Esophagus muscularis mucosa (tissue), 4 donors: ENCODE measurements at regions not wholly inside any gene's neighbourhood (a gene's known extent, or its start where the extent isn't known, plus 50 kb on each side); places are given as distances from the start of the nearest gene placed in this dataset.

Source experiments
- DNase-seq: peaks from one replicate; pipeline ENCODE4 v3.0.0-alpha.2; 2017; ENCODE audit errors: extremely low spot score
- H3K27ac ChIP-seq, 4 donors: fragments of 200-600 bp; sonication (generic); replicated peaks in 1 of 4; 1 replicate in 3 of 4; 2 replicates in 1 of 4; pipeline ENCODE4 v1.5.1; 2016 to 2019; ENCODE audit warnings: mild to moderate bottlenecking in 1 of 4
- H3K27me3 ChIP-seq, 4 donors: fragments of 200-600 bp; sonication (generic); one replicate each; pipeline versions ENCODE4 v1.5.1 to v1.6.0; 2016 to 2019
- H3K36me3 ChIP-seq, 4 donors: fragments of 200-600 bp; sonication (generic); one replicate each; pipeline ENCODE4 v1.5.1; 2016 to 2019
- H3K4me1 ChIP-seq, 4 donors: fragments of 200-600 bp; sonication (generic); one replicate each; pipeline ENCODE4 v1.5.1; 2016 to 2019
- H3K4me3 ChIP-seq, 4 donors: fragments of 200-600 bp; sonication (generic); 1 replicate in 2 of 4; 2 replicates in 2 of 4; pipeline ENCODE4 v1.5.1; 2016 to 2019; ENCODE audit warnings: mild to moderate bottlenecking in 4 of 4, moderate library complexity in 1 of 4
- H3K9me3 ChIP-seq, 4 donors: fragments of 200-600 bp; sonication (generic); 1 replicate in 3 of 4; 2 replicates in 1 of 4; pipeline ENCODE4 v1.5.1; 2016 to 2019
- CTCF ChIP-seq, 3 experiments: fragments of 200-600 bp in 2 of 3; fragments of 450-650 bp in 1 of 3; sonication (generic) in 2 of 3; IDR thresholded peaks; one replicate each; pipeline ENCODE4 v1.5.1; 2017 to 2019; ENCODE audit warnings: antibody characterized with exemption in 3 of 3, mild to moderate bottlenecking in 2 of 3, moderate library complexity in 1 of 3
- EP300 ChIP-seq: sonication (generic); formaldehyde crosslinking; IDR thresholded peaks from one replicate; pipeline ENCODE4 v1.6.1; 2017; ENCODE audit warnings: antibody characterized with exemption
- POLR2A ChIP-seq: fragments of 450-650 bp; IDR thresholded peaks from one replicate; pipeline ENCODE4 v1.6.1; 2017; ENCODE audit warnings: antibody characterized with exemption, moderate library complexity, mild to moderate bottlenecking, low read depth
- POLR2AphosphoS5 ChIP-seq, 2 donors: sonication (generic); formaldehyde crosslinking; IDR thresholded peaks; one replicate each; pipeline ENCODE4 v1.6.1; 2017; ENCODE audit warnings: antibody characterized with exemption in 2 of 2
- WGBS: methylation state at CpG from one replicate; pipeline ENCODE4 v1.1.5; 2018; 5-methylcytosine and 5-hydroxymethylcytosine counted together
- intact Hi-C: fragments of 100-400 bp; cut with DNase I; formaldehyde crosslinking; loops from one replicate; pipeline ENCODE4 v1.15.1; 2023

GRCh38 chr3:21142031-21142430 lies 609.0 kb downstream of the ZNF385D start:
- 80% methylated on average over 5 of the region's 5 CpGs for WGBS
- Histone ChIP-seq H3K4me3 (no peak overlapping the region), H3K9me3 (peaks cover 0 to 16% (median 4%) of the 10 kb centered on the region in 4 donors), H3K4me1 (no peaks in the 10 kb centered on the region), H3K27me3 (no peaks in the 10 kb centered on the region), H3K27ac (no peak overlapping the region), H3K36me3 (no peaks in the 10 kb centered on the region)
- no peak for TF ChIP-seq POLR2A
- no peak for TF ChIP-seq EP300
- no peak for TF ChIP-seq CTCF (IDR thresholded peaks at IDR 0.05)
- no peak for TF ChIP-seq POLR2AphosphoS5 (IDR thresholded peaks at IDR 0.05)
- intact Hi-C loops, result no loop called here
- DNase-seq, result no peak

GRCh38 chr3:21140785-21141184 lies 610.2 kb downstream of the ZNF385D start:
- intact Hi-C loops, result no loop called here
- no peak for TF ChIP-seq CTCF (IDR thresholded peaks at IDR 0.05)
- WGBS, result 33% methylated on average over 1 of the region's 1 CpG
- no peaks in the 10 kb centered on the region for H3K36me3 ChIP-seq
- H3K9me3 ChIP-seq, result peaks cover 0 to 16% (median 4%) of the 10 kb centered on the region in 4 donors
- no peak overlapping the region for H3K27ac ChIP-seq
- H3K4me1 ChIP-seq, result no peaks in the 10 kb centered on the region
- no peak overlapping the region for H3K4me3 ChIP-seq
- no peaks in the 10 kb centered on the region for H3K27me3 ChIP-seq
- no peak for DNase-seq

GRCh38 chr3:21138085-21138484 lies 612.9 kb downstream of the ZNF385D start:
- DNase-seq, result no peak
- Histone ChIP-seq H3K36me3 (no peaks in the 10 kb centered on the region), H3K27me3 (no peaks in the 10 kb centered on the region), H3K9me3 (no peaks in the 10 kb centered on the region), H3K4me3 (no peak overlapping the region), H3K27ac (no peak overlapping the region), H3K4me1 (no peaks in the 10 kb centered on the region)
- intact Hi-C loops, result no loop called here
- WGBS, result 72% methylated on average over 2 of the region's 2 CpGs
- TF ChIP-seq CTCF (IDR thresholded peaks at IDR 0.05) (no peak), POLR2AphosphoS5 (IDR thresholded peaks at IDR 0.05) (no peak), EP300 (no peak)

- intact Hi-C loops, result no loop called here
- Histone ChIP-seq H3K4me3 (no peak overlapping the region), H3K27ac (no peak overlapping the region), H3K36me3 (no peaks in the 10 kb centered on the region), H3K4me1 (no peaks in the 10 kb centered on the region), H3K27me3 (no peaks in the 10 kb centered on the region), H3K9me3 (peaks cover 0 to 9% (median 0%) of the 10 kb centered on the region in 4 donors)
- DNase-seq, result no peak
- TF ChIP-seq POLR2A, result no peak
- TF ChIP-seq POLR2AphosphoS5 (IDR thresholded peaks at IDR 0.05), result no peak
- TF ChIP-seq EP300, result no peak
- no peak for TF ChIP-seq CTCF (IDR thresholded peaks at IDR 0.05)
These were observed 618.1 kb downstream of the ZNF385D start for GRCh38 chr3:21132896-21133295.

- TF ChIP-seq EP300 (no peak), CTCF (IDR thresholded peaks at IDR 0.05) (no peak), POLR2AphosphoS5 (IDR thresholded peaks at IDR 0.05) (no peak), POLR2A (no peak)
- Histone ChIP-seq H3K27me3 (no peaks in the 10 kb centered on the region), H3K27ac (no peak overlapping the region), H3K36me3 (no peaks in the 10 kb centered on the region), H3K4me1 (no peaks in the 10 kb centered on the region), H3K9me3 (no peaks in the 10 kb centered on the region), H3K4me3 (no peak overlapping the region)
- no peak for DNase-seq
- WGBS, result 87% methylated on average over 2 of the region's 2 CpGs
- intact Hi-C loops, result no loop called here
These were observed 630.2 kb downstream of the ZNF385D start for GRCh38 chr3:21120826-21121225.
